HG02852 (cell line): ENCODE measurements at regions not wholly inside any gene's neighbourhood (a gene's known extent, or its start where the extent isn't known, plus 50 kb on each side); places are given as distances from the start of the nearest gene placed in this dataset.
"Not testable (repeated sequence)": the region's sequence is repeated elsewhere in the genome, so short reads cannot be mapped to it uniquely, and the experiment has no call there.

Experiments
- ATAC-seq: cut with Tn5 transposase; IDR thresholded peaks from one replicate; pipeline ENCODE4 v1.9.1; 2021; ENCODE audit warnings: mild to moderate bottlenecking, moderate library complexity; ENCODE audit not compliant: unreplicated experiment

- ATAC-seq: no peak
These were observed 226.4 kb upstream of the SERP2 start for GRCh38 chr13:44147233-44147632.

- ATAC-seq: no peak
These were observed 226.0 kb upstream of the SERP2 start for GRCh38 chr13:44147648-44148047.

GRCh38 chr13:44148159-44148914, 225.3 kb upstream of the SERP2 start:
- no peak for ATAC-seq

- not testable (repeated sequence) for ATAC-seq
These were observed 224.4 kb upstream of the SERP2 start for GRCh38 chr13:44149231-44149630.

- ATAC-seq: no peak
These were observed 223.8 kb upstream of the SERP2 start for GRCh38 chr13:44149821-44150220.

GRCh38 chr13:44151474-44151873, 222.2 kb upstream of the SERP2 start:
- ATAC-seq: no peak

- ATAC-seq: no peak
These were observed 220.1 kb upstream of the SERP2 start for GRCh38 chr13:44153496-44153895.

- ATAC-seq: no peak
These were observed 218.0 kb upstream of the SERP2 start for GRCh38 chr13:44155422-44156293.

- no peak for ATAC-seq
These were observed 217.3 kb upstream of the SERP2 start for GRCh38 chr13:44156294-44156658.

- no peak for ATAC-seq
These were observed 216.0 kb upstream of the SERP2 start for GRCh38 chr13:44157606-44158005.

GRCh38 chr13:44158098-44158521, 215.5 kb upstream of the SERP2 start:
- ATAC-seq: no peak

GRCh38 chr13:44158881-44159632, 214.6 kb upstream of the SERP2 start:
- ATAC-seq: no peak

- ATAC-seq: no peak
These were observed 213.9 kb upstream of the SERP2 start for GRCh38 chr13:44159633-44160279.

GRCh38 chr13:44160591-44161191, 212.9 kb upstream of the SERP2 start:
- no peak for ATAC-seq

GRCh38 chr13:44163108-44163507, 210.5 kb upstream of the SERP2 start:
- ATAC-seq: no peak

GRCh38 chr13:44165221-44165888, 208.3 kb upstream of the SERP2 start:
- no peak for ATAC-seq

- no peak for ATAC-seq
These were observed 207.6 kb upstream of the SERP2 start for GRCh38 chr13:44165889-44166496.

- ATAC-seq: no peak
These were observed 204.4 kb upstream of the SERP2 start for GRCh38 chr13:44169018-44169911.

- no peak for ATAC-seq
These were observed 202.9 kb upstream of the SERP2 start for GRCh38 chr13:44170731-44171130.
